ENCODE measurements at regions not wholly inside any gene's neighbourhood (a gene's known extent, or its start where the extent isn't known, plus 50 kb on each side); places are given as distances from the start of the nearest gene placed in this dataset.

GRCh38 chr1:83511146-83511726 lies 487.7 kb downstream of the TTLL7 start (continued):
- TF ChIP-seq ZBTB11 (CRISPR knock-in tag; IDR thresholded peaks at IDR 0.05) (no peak), ZZZ3 (IDR thresholded peaks at IDR 0.05; ENCODE audit: control insufficient read depth, insufficient read length, low read depth) (no peak)

GRCh38 chr1:83509301-83509781 lies 489.6 kb downstream of the TTLL7 start:
- H3K27me3 ChIP-seq (replicated peaks in 1 of 2; ENCODE audit: control insufficient read depth in 2 of 2, insufficient read depth in 2 of 2, low read length in 1 of 2): no peaks in the 10 kb centered on the region
- H3K27ac ChIP-seq (ENCODE audit: control insufficient read depth, insufficient read depth): peak overlapping the region; percentile 80; the same call in 1 of the 2 replicates
- no peaks in the 10 kb centered on the region for H3K79me2 ChIP-seq (ENCODE audit: control insufficient read depth, insufficient read depth, low read length)
- H3K4me1 ChIP-seq (ENCODE audit: control insufficient read depth, insufficient read depth, low read length): peaks cover 19% of the 10 kb centered on the region
- H3K9ac ChIP-seq (ENCODE audit: control insufficient read depth, insufficient read depth, low read length): no peak overlapping the region
- intact Hi-C loops (cut with micrococcal nuclease; ENCODE audit: unreplicated experiment) (no loop called here), in situ Hi-C loops (cut with MboI) (no loop called here)
- BruUV-seq (replicated peaks): no TSS peak
- SMC1A ChIA-PET (ENCODE audit: uncharacterized antibody, unreplicated experiment): interaction anchor here (0.7 to 4.6 kb wide), 5 partner anchors 8 to 1646 kb away, joined by 3 to 43 read pairs (median 7); no protein-coding TSS in a partner anchor
- H3K36me3 ChIP-seq (ENCODE audit: control insufficient read depth in 2 of 2, insufficient read depth in 2 of 2, low read length in 1 of 2): no peaks in the 10 kb centered on the region
- CTCF ChIA-PET: interaction anchor here (3.6 kb wide), 1 partner anchor 12 kb away, joined by 19 read pairs; no protein-coding TSS in a partner anchor
- no peak overlapping the region for H3K4me3 ChIP-seq
- RAD21 ChIA-PET (ENCODE audit: unreplicated experiment): interaction anchor here (0.9 kb wide), 1 partner anchor 11 kb away, joined by 3 read pairs; no protein-coding TSS in a partner anchor
- no peaks in the 10 kb centered on the region for H4K20me1 ChIP-seq (ENCODE audit: control insufficient read depth, insufficient read depth)
- TF ChIP-seq SREBF1 (IDR thresholded peaks at IDR 0.05; ENCODE audit: low read length) (no peak), HDGF (IDR thresholded peaks at IDR 0.05) (no peak), RAD21 (IDR thresholded peaks at IDR 0.05; ENCODE audit: insufficient read depth, low read depth, low read length) (no peak), CREB1 (IDR thresholded peaks at IDR 0.05; ENCODE audit: low read depth) (no peak), ELK1 (IDR thresholded peaks at IDR 0.05; ENCODE audit: low read depth, low read length) (no peak), HCFC1 (IDR thresholded peaks at IDR 0.05; ENCODE audit: low read length) (no peak), MLLT1 (IDR thresholded peaks at IDR 0.05) (no peak), ZSCAN29 (IDR thresholded peaks at IDR 0.05) (no peak)
- POLR2A ChIA-PET: no interaction called here
- ATAC-seq (no peak), FAIRE-seq (no peak), DNase-seq (ENCODE audit: low read depth, low spot score) (no peak)
- WGBS (ENCODE audit: insufficient coverage, insufficient replicate concordance, low lambda C conversion rate, missing lambda C conversion rate): 50% methylated on average over 2 of the region's 2 CpGs
- no peaks in the 10 kb centered on the region; the same call in 1 of the 3 replicates for H3K9me3 ChIP-seq (replicated peaks; ENCODE audit: control insufficient read depth, insufficient read depth, low read length)
- no peak overlapping the region for H3K4me2 ChIP-seq (ENCODE audit: control insufficient read depth, insufficient read depth)
- H2AFZ ChIP-seq (ENCODE audit: control insufficient read depth, low read depth, low read length): no peak overlapping the region
